GM19193 (cell line): ENCODE measurements at regions not wholly inside any gene's neighbourhood (a gene's known extent, or its start where the extent isn't known, plus 50 kb on each side); places are given as distances from the start of the nearest gene placed in this dataset.

ENCODE experiments used
- POLR2A ChIP-seq: IDR thresholded peaks from 4 replicates; pipeline ENCODE4 v1.6.1; 2011; ENCODE audit not compliant: insufficient read depth, insufficient read length; ENCODE audit errors: extremely low read depth

- TF ChIP-seq POLR2A: no peak
Measured at GRCh38 chr3:80331494-80332170, 563.8 kb upstream of the ROBO1 start.

GRCh38 chr3:80308637-80309036 is 540.8 kb upstream of the ROBO1 start:
- no peak for TF ChIP-seq POLR2A

- no peak for TF ChIP-seq POLR2A
Measured at GRCh38 chr3:80307844-80308243, 540.0 kb upstream of the ROBO1 start.

- TF ChIP-seq POLR2A: no peak
Measured at GRCh38 chr3:80297720-80298119, 529.9 kb upstream of the ROBO1 start.

GRCh38 chr3:80285388-80285787 is 517.6 kb upstream of the ROBO1 start:
- no peak for TF ChIP-seq POLR2A

GRCh38 chr3:80283783-80284182 is 516.0 kb upstream of the ROBO1 start:
- TF ChIP-seq POLR2A: no peak

- no peak for TF ChIP-seq POLR2A
Measured at GRCh38 chr3:80278056-80278455, 510.3 kb upstream of the ROBO1 start.

GRCh38 chr3:80275120-80275519 is 507.3 kb upstream of the ROBO1 start:
- no peak for TF ChIP-seq POLR2A

- TF ChIP-seq POLR2A: no peak
Measured at GRCh38 chr3:80263260-80263659, 495.5 kb upstream of the ROBO1 start.

- no peak for TF ChIP-seq POLR2A
Measured at GRCh38 chr3:80261082-80261481, 493.3 kb upstream of the ROBO1 start.

GRCh38 chr3:80259736-80260135 is 491.9 kb upstream of the ROBO1 start:
- no peak for TF ChIP-seq POLR2A

- no peak for TF ChIP-seq POLR2A
Measured at GRCh38 chr3:80252113-80252512, 484.3 kb upstream of the ROBO1 start.

GRCh38 chr3:80247766-80248165 is 480.0 kb upstream of the ROBO1 start:
- TF ChIP-seq POLR2A: no peak

- no peak for TF ChIP-seq POLR2A
Measured at GRCh38 chr3:80244390-80244789, 476.6 kb upstream of the ROBO1 start.

- TF ChIP-seq POLR2A: no peak
Measured at GRCh38 chr3:80241791-80242190, 474.0 kb upstream of the ROBO1 start.

GRCh38 chr3:80239301-80239700 is 471.5 kb upstream of the ROBO1 start:
- no peak for TF ChIP-seq POLR2A

GRCh38 chr3:80238606-80239005 is 470.8 kb upstream of the ROBO1 start:
- TF ChIP-seq POLR2A: no peak

GRCh38 chr3:80238152-80238551 is 470.4 kb upstream of the ROBO1 start:
- no peak for TF ChIP-seq POLR2A

- TF ChIP-seq POLR2A: no peak
Measured at GRCh38 chr3:80234706-80235105, 466.9 kb upstream of the ROBO1 start.
